ENCODE measurements at regions not wholly inside any gene's neighbourhood (a gene's known extent, or its start where the extent isn't known, plus 50 kb on each side); places are given as distances from the start of the nearest gene placed in this dataset.
A peak's percentile ranks its signal among the peaks of the same experiment; 100 is the strongest.

GRCh38 chr10:4450981-4451908 is 374.8 kb upstream of the AKR1E2 start:
- H3K9me3 Mint-ChIP-seq, result no peaks in the 10 kb centered on the region
- no peak for DNase-seq
- ATAC-seq (replicated peaks in 1 of 2), result peak; percentile 51 to 58
- H3K4me1 Mint-ChIP-seq (ENCODE audit: low read depth), result peaks cover 15% of the 10 kb centered on the region
- no peaks in the 10 kb centered on the region for H3K36me3 Mint-ChIP-seq (ENCODE audit: insufficient read depth in 2 of 2)
- H3K27ac Mint-ChIP-seq, result no peak overlapping the region
- peak overlapping the region; percentile 14 to 15 for H3K4me3 Mint-ChIP-seq
- peaks cover 34% of the 10 kb centered on the region for H3K27me3 Mint-ChIP-seq (ENCODE audit: low read depth)

- no peak for DNase-seq
- Mint-ChIP-seq H3K4me1 (ENCODE audit: low read depth) (peaks cover 15% of the 10 kb centered on the region), H3K27me3 (ENCODE audit: low read depth) (peaks cover 27% of the 10 kb centered on the region), H3K4me3 (no peak overlapping the region), H3K27ac (no peak overlapping the region), H3K36me3 (ENCODE audit: insufficient read depth in 2 of 2) (no peaks in the 10 kb centered on the region), H3K9me3 (peaks cover 0 to 2% of the 10 kb centered on the region in 2 donors)
- no peak for ATAC-seq (replicated peaks in 1 of 2)
These were observed 375.8 kb upstream of the AKR1E2 start for GRCh38 chr10:4450169-4450568.

GRCh38 chr10:4448030-4448429 is 378.0 kb upstream of the AKR1E2 start:
- DNase-seq, result no peak
- Mint-ChIP-seq H3K36me3 (ENCODE audit: insufficient read depth in 2 of 2) (peaks cover 0 to 4% of the 10 kb centered on the region in 2 donors), H3K27ac (no peak overlapping the region), H3K9me3 (peaks cover 4 to 9% of the 10 kb centered on the region in 2 donors), H3K4me3 (no peak overlapping the region), H3K27me3 (ENCODE audit: low read depth) (peaks cover 27% of the 10 kb centered on the region), H3K4me1 (ENCODE audit: low read depth) (peaks cover 15% of the 10 kb centered on the region)
- no peak for ATAC-seq (replicated peaks in 1 of 2)

- peaks cover 6% of the 10 kb centered on the region for H3K27me3 Mint-ChIP-seq (ENCODE audit: low read depth)
- H3K4me3 Mint-ChIP-seq, result no peak overlapping the region
- peaks cover 10 to 11% of the 10 kb centered on the region in 2 donors for H3K9me3 Mint-ChIP-seq
- no peak overlapping the region for H3K27ac Mint-ChIP-seq
- H3K4me1 Mint-ChIP-seq (ENCODE audit: low read depth), result no peaks in the 10 kb centered on the region
- DNase-seq, result no peak
- ATAC-seq (replicated peaks in 1 of 2), result no peak
- peaks cover 0 to 4% of the 10 kb centered on the region in 2 donors for H3K36me3 Mint-ChIP-seq (ENCODE audit: insufficient read depth in 2 of 2)
These were observed 382.6 kb upstream of the AKR1E2 start for GRCh38 chr10:4443419-4443818.

- peaks cover 6% of the 10 kb centered on the region for H3K27me3 Mint-ChIP-seq (ENCODE audit: low read depth)
- peaks cover 10 to 11% of the 10 kb centered on the region in 2 donors for H3K9me3 Mint-ChIP-seq
- H3K4me3 Mint-ChIP-seq, result no peak overlapping the region
- DNase-seq (no peak), ATAC-seq (replicated peaks in 1 of 2) (no peak)
- H3K27ac Mint-ChIP-seq, result no peak overlapping the region
- no peaks in the 10 kb centered on the region for H3K4me1 Mint-ChIP-seq (ENCODE audit: low read depth)
- H3K36me3 Mint-ChIP-seq (ENCODE audit: insufficient read depth in 2 of 2), result peaks cover 0 to 4% of the 10 kb centered on the region in 2 donors
These were observed 383.7 kb upstream of the AKR1E2 start for GRCh38 chr10:4442296-4442695.

GRCh38 chr10:4440260-4440659 is 385.7 kb upstream of the AKR1E2 start:
- Mint-ChIP-seq H3K4me1 (ENCODE audit: low read depth) (no peaks in the 10 kb centered on the region), H3K36me3 (ENCODE audit: insufficient read depth in 2 of 2) (peaks cover 0 to 4% of the 10 kb centered on the region in 2 donors), H3K9me3 (peaks cover 9 to 11% of the 10 kb centered on the region in 2 donors), H3K27ac (no peak overlapping the region), H3K27me3 (ENCODE audit: low read depth) (no peaks in the 10 kb centered on the region), H3K4me3 (no peak overlapping the region)
- ATAC-seq (replicated peaks in 1 of 2), result no peak
- no peak for DNase-seq

- DNase-seq, result no peak
- no peaks in the 10 kb centered on the region for H3K4me1 Mint-ChIP-seq (ENCODE audit: low read depth)
- no peaks in the 10 kb centered on the region for H3K27me3 Mint-ChIP-seq (ENCODE audit: low read depth)
- ATAC-seq (replicated peaks in 1 of 2), result no peak
- H3K27ac Mint-ChIP-seq, result no peak overlapping the region
- H3K36me3 Mint-ChIP-seq (ENCODE audit: insufficient read depth in 2 of 2), result no peaks in the 10 kb centered on the region
- H3K4me3 Mint-ChIP-seq, result no peak overlapping the region
- H3K9me3 Mint-ChIP-seq, result peaks cover 2 to 7% of the 10 kb centered on the region in 2 donors
These were observed 388.2 kb upstream of the AKR1E2 start for GRCh38 chr10:4437791-4438190.

GRCh38 chr10:4437061-4437460 is 388.9 kb upstream of the AKR1E2 start:
- Mint-ChIP-seq H3K4me1 (ENCODE audit: low read depth) (no peaks in the 10 kb centered on the region), H3K4me3 (no peak overlapping the region), H3K27ac (no peak overlapping the region), H3K9me3 (peaks cover 2 to 3% of the 10 kb centered on the region in 2 donors), H3K36me3 (ENCODE audit: insufficient read depth in 2 of 2) (no peaks in the 10 kb centered on the region), H3K27me3 (ENCODE audit: low read depth) (no peaks in the 10 kb centered on the region)
- DNase-seq (no peak), ATAC-seq (replicated peaks in 1 of 2) (no peak)

- H3K27ac Mint-ChIP-seq, result no peak overlapping the region
- no peak for ATAC-seq (replicated peaks in 1 of 2)
- no peak for DNase-seq
- H3K4me3 Mint-ChIP-seq, result no peak overlapping the region
- H3K4me1 Mint-ChIP-seq (ENCODE audit: low read depth), result no peaks in the 10 kb centered on the region
- H3K9me3 Mint-ChIP-seq, result peaks cover 0 to under 1% of the 10 kb centered on the region in 2 donors
- H3K27me3 Mint-ChIP-seq (ENCODE audit: low read depth), result peaks cover 6% of the 10 kb centered on the region
- H3K36me3 Mint-ChIP-seq (ENCODE audit: insufficient read depth in 2 of 2), result no peaks in the 10 kb centered on the region
These were observed 389.9 kb upstream of the AKR1E2 start for GRCh38 chr10:4436103-4436502.

GRCh38 chr10:4434516-4435071 is 391.4 kb upstream of the AKR1E2 start:
- Mint-ChIP-seq H3K4me3 (no peak overlapping the region), H3K4me1 (ENCODE audit: low read depth) (no peaks in the 10 kb centered on the region), H3K36me3 (ENCODE audit: insufficient read depth in 2 of 2) (no peaks in the 10 kb centered on the region), H3K9me3 (no peaks in the 10 kb centered on the region), H3K27ac (no peak overlapping the region), H3K27me3 (ENCODE audit: low read depth) (peaks cover 6% of the 10 kb centered on the region)
- ATAC-seq (replicated peaks in 1 of 2) (no peak), DNase-seq (no peak)

GRCh38 chr10:4434105-4434504 is 391.9 kb upstream of the AKR1E2 start:
- no peak for ATAC-seq (replicated peaks in 1 of 2)
- no peak for DNase-seq
- no peaks in the 10 kb centered on the region for H3K9me3 Mint-ChIP-seq
- H3K36me3 Mint-ChIP-seq (ENCODE audit: insufficient read depth in 2 of 2), result no peaks in the 10 kb centered on the region
- no peaks in the 10 kb centered on the region for H3K4me1 Mint-ChIP-seq (ENCODE audit: low read depth)
- H3K27ac Mint-ChIP-seq, result no peak overlapping the region
- H3K4me3 Mint-ChIP-seq, result no peak overlapping the region
- peaks cover 6% of the 10 kb centered on the region for H3K27me3 Mint-ChIP-seq (ENCODE audit: low read depth)

GRCh38 chr10:4431114-4431863 is 394.7 kb upstream of the AKR1E2 start:
- H3K9me3 Mint-ChIP-seq, result no peaks in the 10 kb centered on the region
- no peak for DNase-seq
- ATAC-seq (replicated peaks in 1 of 2), result no peak
- no peak overlapping the region for H3K4me3 Mint-ChIP-seq
- no peak overlapping the region for H3K27ac Mint-ChIP-seq
- H3K4me1 Mint-ChIP-seq (ENCODE audit: low read depth), result no peaks in the 10 kb centered on the region
- peaks cover 6% of the 10 kb centered on the region for H3K27me3 Mint-ChIP-seq (ENCODE audit: low read depth)
- no peaks in the 10 kb centered on the region for H3K36me3 Mint-ChIP-seq (ENCODE audit: insufficient read depth in 2 of 2)

GRCh38 chr10:4429571-4429970 is 396.4 kb upstream of the AKR1E2 start:
- ATAC-seq (replicated peaks in 1 of 2), result no peak
- Mint-ChIP-seq H3K36me3 (ENCODE audit: insufficient read depth in 2 of 2) (no peaks in the 10 kb centered on the region), H3K4me1 (ENCODE audit: low read depth) (no peaks in the 10 kb centered on the region), H3K27ac (no peak overlapping the region), H3K4me3 (no peak overlapping the region), H3K9me3 (no peaks in the 10 kb centered on the region), H3K27me3 (ENCODE audit: low read depth) (peaks cover 12% of the 10 kb centered on the region)
- no peak for DNase-seq
